A549 (cell line): ENCODE measurements at regions not wholly inside any gene's neighbourhood (a gene's known extent, or its start where the extent isn't known, plus 50 kb on each side); places are given as distances from the start of the nearest gene placed in this dataset.
A peak's percentile ranks its signal among the peaks of the same experiment; 100 is the strongest.

Source experiments
- ATAC-seq, 2 experiments: fragments of 200-7000 bp in 1 of 2; fragments of >200 bp in 1 of 2; cut with Nextera tagmentation in 1 of 2; cut with Tn5 transposase in 1 of 2; 3 replicates each; pipeline versions ENCODE4 v1.8.0 to v1.9.1; 2018 to 2020; ENCODE audit warnings: mild to moderate bottlenecking in 1 of 2, moderate library complexity in 1 of 2
- CTCF ChIA-PET: fragments of 300-600 bp; sonication (Branson Sonifier 250); formaldehyde crosslinking; extraction: SDS; loops from one replicate; lab custom pipeline; 2021; ENCODE audit warnings: antibody characterized with exemption, inconsistent platforms; lab: Yijun Ruan, JAX
- POLR2A ChIA-PET: fragments of 350-600 bp; formaldehyde crosslinking; extraction: SDS; loops from one replicate; lab custom pipeline; 2021; ENCODE audit warnings: antibody characterized with exemption, inconsistent platforms; lab: Yijun Ruan, JAX
- DNase-seq, 2 experiments: peaks; one replicate each; pipeline versions ENCODE4 v3.0.0 to v3.0.0-alpha.2; 2011 to 2016; ENCODE audit warnings: low read depth in 1 of 2, low spot score in 1 of 2
- FAIRE-seq: peaks from 2 replicates; lab custom pipeline; 2011; peaks lifted over from hg19 to GRCh38; lab: Jason Lieb, UNC
- H3K27ac ChIP-seq, 2 experiments: fragments of >200 bp; sonication (Bioruptor Twin); formaldehyde crosslinking; 3 replicates each; pipeline ENCODE4 v1.5.1; 2016 to 2017
- H3K4me1 ChIP-seq: fragments of >200 bp; sonication (Bioruptor Twin); formaldehyde crosslinking; 3 replicates; pipeline ENCODE4 v1.6.1; 2016
- H3K4me2 ChIP-seq: fragments of >200 bp; sonication (Bioruptor Twin); formaldehyde crosslinking; 3 replicates; pipeline ENCODE4 v1.6.1; 2016
- H3K4me3 ChIP-seq: fragments of >200 bp; sonication (Bioruptor Twin); formaldehyde crosslinking; 3 replicates; pipeline ENCODE4 v1.5.1; 2016
- H3K9me3 ChIP-seq: fragments of >200 bp; sonication (Bioruptor Twin); formaldehyde crosslinking; 3 replicates; pipeline ENCODE4 v1.6.1; 2016
- CEBPB ChIP-seq, 2 experiments: fragments of >200 bp in 1 of 2; sonication (Bioruptor Twin) in 1 of 2; formaldehyde crosslinking in 1 of 2; IDR thresholded peaks; 2 replicates each; pipeline ENCODE4 v1.6.1; 2012 to 2016
- EHMT2 ChIP-seq: fragments of 200-600 bp; sonication (generic); IDR thresholded peaks from 2 replicates; pipeline ENCODE4 v1.6.1; 2016; ENCODE audit warnings: antibody characterized with exemption, low read depth, mild to moderate bottlenecking, moderate library complexity
- ESRRA ChIP-seq: fragments of 150-350 bp; IDR thresholded peaks from 2 replicates; pipeline ENCODE4 v1.6.1; 2014; ENCODE audit warnings: mild to moderate bottlenecking, low read length, borderline replicate concordance
- FOSL2 ChIP-seq, 2 experiments: fragments of 450-650 bp in 1 of 2; fragments of >200 bp in 1 of 2; sonication (Bioruptor Twin) in 1 of 2; formaldehyde crosslinking; IDR thresholded peaks; 2 replicates each; pipeline versions ENCODE4 v1.5.0 to v1.6.1; 2016 to 2020; ENCODE audit warnings: mild to moderate bottlenecking in 1 of 2, moderate library complexity in 1 of 2
- GATA3 ChIP-seq: IDR thresholded peaks from 2 replicates; pipeline ENCODE4 v1.6.1; 2012; ENCODE audit warnings: borderline replicate concordance
- HES2 ChIP-seq: fragments of >200 bp; sonication (Bioruptor Twin); formaldehyde crosslinking; IDR thresholded peaks from 2 replicates; pipeline ENCODE4 v1.6.1; 2016
- HOXA7 ChIP-seq: fragments of 250-450 bp; sonication (Bioruptor Pico); IDR thresholded peaks from 2 replicates; pipeline ENCODE4 v1.5.0; 2020; ENCODE audit warnings: mild to moderate bottlenecking, moderate library complexity
- HOXB13 ChIP-seq: fragments of 250-450 bp; sonication (Bioruptor Pico); IDR thresholded peaks from 2 replicates; pipeline ENCODE4 v1.5.0; 2020; ENCODE audit warnings: low read depth, mild to moderate bottlenecking, moderate library complexity
- JUN ChIP-seq, 2 experiments: fragments of >200 bp; sonication (Bioruptor Twin); formaldehyde crosslinking; IDR thresholded peaks; 2 replicates in 1 of 2; 3 replicates in 1 of 2; pipeline ENCODE4 v1.6.1; 2016 to 2017
- JUNB ChIP-seq: fragments of >200 bp; sonication (Bioruptor Twin); formaldehyde crosslinking; IDR thresholded peaks from 2 replicates; pipeline ENCODE4 v1.6.1; 2016
- MYC ChIP-seq: IDR thresholded peaks from 2 replicates; pipeline ENCODE4 v1.6.1; 2012; ENCODE audit warnings: mild to moderate bottlenecking, inconsistent platforms, low read length, improper control_type of control experiment, borderline replicate concordance
- NR3C1 ChIP-seq: fragments of >200 bp; sonication (Bioruptor Twin); formaldehyde crosslinking; IDR thresholded peaks from 3 replicates; pipeline ENCODE4 v1.6.1; 2017
- PBX3 ChIP-seq: IDR thresholded peaks from 2 replicates; pipeline ENCODE4 v1.6.1; 2012
- RAD21 ChIP-seq, 2 experiments: fragments of >200 bp in 1 of 2; sonication (Bioruptor Twin) in 1 of 2; formaldehyde crosslinking in 1 of 2; IDR thresholded peaks in 1 of 2; conservative IDR thresholded peaks in 1 of 2; 2 replicates in 1 of 2; 3 replicates in 1 of 2; pipeline ENCODE4 v1.6.1; 2012 to 2018; ENCODE audit warnings: inconsistent platforms in 1 of 2
- RCOR1 ChIP-seq: fragments of 150-350 bp; IDR thresholded peaks from 2 replicates; pipeline ENCODE4 v1.6.1; 2014; ENCODE audit warnings: antibody characterized with exemption, low read length, low read depth
- ZSCAN20 ChIP-seq: fragments of 250-450 bp; sonication (Bioruptor Pico); IDR thresholded peaks from 2 replicates; pipeline ENCODE4 v1.8.0; 2022; ENCODE audit warnings: mild to moderate bottlenecking, moderate library complexity
- WGBS: methylation state at CpG from one replicate; pipeline ENCODE4 v1.1.6; 2017; ENCODE audit errors: missing lambda C conversion rate; 5-methylcytosine and 5-hydroxymethylcytosine counted together
- TF ChIP-seq, protein P1 (sequence below): fragments of 200-600 bp; sonication (generic); IDR thresholded peaks from 2 replicates; pipeline ENCODE4 v1.6.1; 2016; ENCODE audit warnings: antibody characterized with exemption, mild to moderate bottlenecking, moderate library complexity
- TF ChIP-seq, protein P2 (sequence below): IDR thresholded peaks from 2 replicates; pipeline ENCODE4 v1.6.1; 2012
- TF ChIP-seq, protein P3 (sequence below): IDR thresholded peaks from 2 replicates; pipeline ENCODE4 v1.6.1; 2012; ENCODE audit warnings: low read depth, borderline replicate concordance

DNA sequence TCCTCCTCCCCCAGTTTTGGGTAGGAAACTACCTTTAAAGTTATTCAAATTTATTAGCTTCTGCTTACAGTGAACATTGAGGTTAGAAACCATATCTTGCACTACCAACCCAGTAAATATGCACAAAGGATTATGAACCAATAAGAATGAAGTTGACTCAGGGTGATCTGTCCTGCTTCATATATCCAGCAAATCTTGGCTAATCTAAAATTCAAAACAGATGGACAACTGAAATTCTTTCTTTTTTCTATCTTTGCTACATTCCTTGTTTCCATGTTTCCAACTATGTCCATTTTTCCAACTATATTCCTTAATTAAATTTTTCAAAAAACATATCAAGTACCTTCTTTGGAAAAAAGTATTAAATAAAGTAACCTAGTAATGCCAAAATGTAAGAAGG, 149.3 kb downstream of the FAM124B start (continued):
- TF ChIP-seq NR3C1 (no peak), JUNB (no peak), PBX3 (no peak), ZSCAN20 (CRISPR knock-in tag) (no peak)
- TF ChIP-seq, all 56 proteins: peak for 0

DNA sequence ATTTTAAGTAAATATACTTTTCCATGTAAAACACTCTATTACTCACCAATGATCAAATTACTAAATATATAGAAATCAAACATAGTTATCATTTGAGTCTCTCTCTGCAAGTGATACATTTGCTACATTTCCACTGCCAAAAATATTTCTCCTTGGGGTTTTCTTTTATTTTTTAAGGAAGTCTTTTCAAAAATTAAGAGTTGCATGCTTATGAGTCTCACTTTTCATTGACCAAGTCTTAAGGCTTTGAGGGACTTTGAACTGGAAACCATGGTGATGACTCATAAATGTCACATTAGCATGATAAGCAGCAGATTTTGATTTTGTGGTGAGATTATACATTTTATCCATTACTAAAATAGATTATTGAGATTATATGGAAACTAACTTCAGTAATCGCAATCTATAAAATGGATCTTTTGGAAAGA, 152.9 kb downstream of the FAM124B start:
- ChIA-PET CTCF (no interaction called here), POLR2A (no interaction called here)
- Histone ChIP-seq H3K4me3 (no peak overlapping the region), H3K4me1 (peaks cover 12% of the 10 kb centered on the region), H3K4me2 (peak overlapping the region; percentile 17), H3K27ac (no peak overlapping the region), H3K9me3 (no peaks in the 10 kb centered on the region)
- WGBS = 100% methylated on average over 1 of the region's 1 CpG
- TF ChIP-seq FOSL2 (IDR thresholded peaks at IDR 0.05) = peak; percentile 43; the same call in 1 of the 2 replicates
- peak; percentile 72 for TF ChIP-seq FOSL2 (CRISPR knock-in tag; IDR thresholded peaks at IDR 0.05)
- no peak for TF ChIP-seq NR3C1
- peak in 1 of 2 experiments; percentile 31 for DNase-seq
- no peak for FAIRE-seq
- no peak for ATAC-seq

- POLR2A ChIA-PET = no interaction called here
- CTCF ChIA-PET = interaction anchor here (0.7 kb wide), 2 partner anchors 35 to 1145 kb away, joined by 4 read pairs; no protein-coding TSS in a partner anchor
- H3K27ac ChIP-seq = no peak overlapping the region
- no peak for DNase-seq
- H3K4me1 ChIP-seq = no peaks in the 10 kb centered on the region
- no peak for ATAC-seq
- no peak for FAIRE-seq
- 47% methylated on average over 1 of the region's 1 CpG for WGBS
- TF ChIP-seq, protein P1, sequence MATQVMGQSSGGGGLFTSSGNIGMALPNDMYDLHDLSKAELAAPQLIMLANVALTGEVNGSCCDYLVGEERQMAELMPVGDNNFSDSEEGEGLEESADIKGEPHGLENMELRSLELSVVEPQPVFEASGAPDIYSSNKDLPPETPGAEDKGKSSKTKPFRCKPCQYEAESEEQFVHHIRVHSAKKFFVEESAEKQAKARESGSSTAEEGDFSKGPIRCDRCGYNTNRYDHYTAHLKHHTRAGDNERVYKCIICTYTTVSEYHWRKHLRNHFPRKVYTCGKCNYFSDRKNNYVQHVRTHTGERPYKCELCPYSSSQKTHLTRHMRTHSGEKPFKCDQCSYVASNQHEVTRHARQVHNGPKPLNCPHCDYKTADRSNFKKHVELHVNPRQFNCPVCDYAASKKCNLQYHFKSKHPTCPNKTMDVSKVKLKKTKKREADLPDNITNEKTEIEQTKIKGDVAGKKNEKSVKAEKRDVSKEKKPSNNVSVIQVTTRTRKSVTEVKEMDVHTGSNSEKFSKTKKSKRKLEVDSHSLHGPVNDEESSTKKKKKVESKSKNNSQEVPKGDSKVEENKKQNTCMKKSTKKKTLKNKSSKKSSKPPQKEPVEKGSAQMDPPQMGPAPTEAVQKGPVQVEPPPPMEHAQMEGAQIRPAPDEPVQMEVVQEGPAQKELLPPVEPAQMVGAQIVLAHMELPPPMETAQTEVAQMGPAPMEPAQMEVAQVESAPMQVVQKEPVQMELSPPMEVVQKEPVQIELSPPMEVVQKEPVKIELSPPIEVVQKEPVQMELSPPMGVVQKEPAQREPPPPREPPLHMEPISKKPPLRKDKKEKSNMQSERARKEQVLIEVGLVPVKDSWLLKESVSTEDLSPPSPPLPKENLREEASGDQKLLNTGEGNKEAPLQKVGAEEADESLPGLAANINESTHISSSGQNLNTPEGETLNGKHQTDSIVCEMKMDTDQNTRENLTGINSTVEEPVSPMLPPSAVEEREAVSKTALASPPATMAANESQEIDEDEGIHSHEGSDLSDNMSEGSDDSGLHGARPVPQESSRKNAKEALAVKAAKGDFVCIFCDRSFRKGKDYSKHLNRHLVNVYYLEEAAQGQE = no peak
- TF ChIP-seq RAD21 (conservative IDR thresholded peaks at IDR 0.05 in 1 of 2, IDR thresholded peaks at IDR 0.05 in 1 of 2) = no peak
- no peak for TF ChIP-seq HES2
- TF ChIP-seq JUN (IDR thresholded peaks at IDR 0.05) = no peak
- no peak for TF ChIP-seq JUNB
- TF ChIP-seq MYC = no peak
- no peak for TF ChIP-seq CEBPB (IDR thresholded peaks at IDR 0.05)
- TF ChIP-seq EHMT2 = no peak
- TF ChIP-seq HOXB13 (CRISPR knock-in tag) = no peak
- TF ChIP-seq HOXA7 (CRISPR knock-in tag) = no peak
- TF ChIP-seq GATA3 = no peak
- TF ChIP-seq, protein P2, sequence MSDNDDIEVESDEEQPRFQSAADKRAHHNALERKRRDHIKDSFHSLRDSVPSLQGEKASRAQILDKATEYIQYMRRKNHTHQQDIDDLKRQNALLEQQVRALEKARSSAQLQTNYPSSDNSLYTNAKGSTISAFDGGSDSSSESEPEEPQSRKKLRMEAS = no peak
- no peak for TF ChIP-seq RCOR1
- TF ChIP-seq, protein P3, sequence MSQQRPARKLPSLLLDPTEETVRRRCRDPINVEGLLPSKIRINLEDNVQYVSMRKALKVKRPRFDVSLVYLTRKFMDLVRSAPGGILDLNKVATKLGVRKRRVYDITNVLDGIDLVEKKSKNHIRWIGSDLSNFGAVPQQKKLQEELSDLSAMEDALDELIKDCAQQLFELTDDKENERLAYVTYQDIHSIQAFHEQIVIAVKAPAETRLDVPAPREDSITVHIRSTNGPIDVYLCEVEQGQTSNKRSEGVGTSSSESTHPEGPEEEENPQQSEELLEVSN = no peak
- no peak for TF ChIP-seq ESRRA
- H3K9me3 ChIP-seq = no peaks in the 10 kb centered on the region
- H3K4me3 ChIP-seq = no peak overlapping the region
- no peak overlapping the region for H3K4me2 ChIP-seq
Measured at GRCh38 chr2:224242561-224242960, 159.3 kb downstream of the FAM124B start.
